AG10803 (cell line): ENCODE measurements at regions not wholly inside any gene's neighbourhood (a gene's known extent, or its start where the extent isn't known, plus 50 kb on each side); places are given as distances from the start of the nearest gene placed in this dataset.
A peak's percentile ranks its signal among the peaks of the same experiment; 100 is the strongest.
"Not testable (repeated sequence)": the region's sequence is repeated elsewhere in the genome, so short reads cannot be mapped to it uniquely, and the experiment has no call there.

Source experiments
- DNase-seq: peaks from one replicate; pipeline ENCODE4 v3.0.0; 2010; ENCODE audit warnings: low read depth
- H3K4me3 ChIP-seq: 2 replicates; pipeline ENCODE4 v1.5.1; 2011; ENCODE audit warnings: mild to moderate bottlenecking, low read length, control low read depth
- TF ChIP-seq, protein P1 (sequence below): conservative IDR thresholded peaks from 2 replicates; pipeline ENCODE4 v1.5.1; 2011; ENCODE audit warnings: mild to moderate bottlenecking, low read length, control low read depth, inconsistent platforms

DNA sequence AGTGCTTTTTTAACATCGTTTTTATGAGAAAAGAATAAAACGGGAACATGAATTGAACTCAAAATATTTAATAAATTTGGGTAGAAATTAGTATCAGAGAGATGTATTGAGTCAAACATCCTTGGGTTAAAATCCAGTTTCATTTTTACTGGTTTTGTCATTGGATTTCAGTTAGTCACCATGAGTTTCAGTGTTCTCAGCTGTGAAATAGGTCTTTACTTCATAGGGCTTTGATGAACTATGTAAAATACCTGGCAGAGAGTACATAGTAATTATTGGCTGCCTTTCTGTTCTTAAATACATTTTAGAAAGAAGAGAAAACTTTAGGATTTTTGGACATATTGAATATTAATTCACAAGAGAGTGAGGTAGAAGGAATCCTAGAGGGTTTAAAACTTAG is 105.8 kb downstream of the TANC2 start:
- TF ChIP-seq, protein P1, sequence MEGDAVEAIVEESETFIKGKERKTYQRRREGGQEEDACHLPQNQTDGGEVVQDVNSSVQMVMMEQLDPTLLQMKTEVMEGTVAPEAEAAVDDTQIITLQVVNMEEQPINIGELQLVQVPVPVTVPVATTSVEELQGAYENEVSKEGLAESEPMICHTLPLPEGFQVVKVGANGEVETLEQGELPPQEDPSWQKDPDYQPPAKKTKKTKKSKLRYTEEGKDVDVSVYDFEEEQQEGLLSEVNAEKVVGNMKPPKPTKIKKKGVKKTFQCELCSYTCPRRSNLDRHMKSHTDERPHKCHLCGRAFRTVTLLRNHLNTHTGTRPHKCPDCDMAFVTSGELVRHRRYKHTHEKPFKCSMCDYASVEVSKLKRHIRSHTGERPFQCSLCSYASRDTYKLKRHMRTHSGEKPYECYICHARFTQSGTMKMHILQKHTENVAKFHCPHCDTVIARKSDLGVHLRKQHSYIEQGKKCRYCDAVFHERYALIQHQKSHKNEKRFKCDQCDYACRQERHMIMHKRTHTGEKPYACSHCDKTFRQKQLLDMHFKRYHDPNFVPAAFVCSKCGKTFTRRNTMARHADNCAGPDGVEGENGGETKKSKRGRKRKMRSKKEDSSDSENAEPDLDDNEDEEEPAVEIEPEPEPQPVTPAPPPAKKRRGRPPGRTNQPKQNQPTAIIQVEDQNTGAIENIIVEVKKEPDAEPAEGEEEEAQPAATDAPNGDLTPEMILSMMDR: no peak
- no peak for DNase-seq
- no peak overlapping the region for H3K4me3 ChIP-seq

DNA sequence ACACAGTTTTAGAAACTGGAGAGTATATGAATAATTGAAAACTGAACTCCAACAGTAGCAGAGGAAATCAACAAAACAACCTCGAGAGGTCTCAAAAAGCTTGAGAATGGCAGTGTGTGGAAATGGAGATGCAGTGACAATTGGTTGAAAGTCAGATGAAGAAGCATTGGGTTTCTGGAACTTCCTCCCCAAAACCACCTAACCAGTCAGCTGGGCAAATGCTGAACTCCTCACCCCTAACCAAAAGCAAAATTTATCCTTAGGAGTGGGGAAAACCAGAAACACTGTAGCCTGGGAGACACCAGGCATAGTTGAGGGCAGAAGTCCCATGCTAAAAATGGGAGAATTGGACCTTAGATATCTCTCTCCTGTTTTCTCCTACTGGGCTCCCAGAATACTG is 109.9 kb downstream of the TANC2 start:
- no peak overlapping the region for H3K4me3 ChIP-seq
- no peak for DNase-seq
- TF ChIP-seq, protein P1: no peak

DNA sequence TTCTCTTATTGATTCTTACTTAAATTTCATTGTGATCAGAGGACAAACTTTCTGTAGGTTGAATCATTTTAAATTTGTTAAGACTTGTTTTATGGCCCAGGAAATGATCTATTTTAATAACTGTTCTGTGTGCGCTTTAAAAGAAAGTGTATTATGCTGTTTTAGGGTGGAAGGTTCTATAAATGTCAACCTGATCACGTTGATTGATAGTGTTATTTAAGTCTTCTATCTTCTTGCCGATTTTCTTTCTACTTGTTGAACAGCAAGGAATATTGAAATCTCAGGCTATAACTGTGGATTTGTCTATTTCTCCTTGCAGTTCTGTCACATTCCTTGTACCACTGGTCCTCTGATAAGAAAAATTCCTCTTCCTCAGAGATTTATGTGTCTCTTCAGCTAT is 112.7 kb downstream of the TANC2 start:
- TF ChIP-seq, protein P1: no peak
- no peak for DNase-seq
- no peak overlapping the region for H3K4me3 ChIP-seq

DNA sequence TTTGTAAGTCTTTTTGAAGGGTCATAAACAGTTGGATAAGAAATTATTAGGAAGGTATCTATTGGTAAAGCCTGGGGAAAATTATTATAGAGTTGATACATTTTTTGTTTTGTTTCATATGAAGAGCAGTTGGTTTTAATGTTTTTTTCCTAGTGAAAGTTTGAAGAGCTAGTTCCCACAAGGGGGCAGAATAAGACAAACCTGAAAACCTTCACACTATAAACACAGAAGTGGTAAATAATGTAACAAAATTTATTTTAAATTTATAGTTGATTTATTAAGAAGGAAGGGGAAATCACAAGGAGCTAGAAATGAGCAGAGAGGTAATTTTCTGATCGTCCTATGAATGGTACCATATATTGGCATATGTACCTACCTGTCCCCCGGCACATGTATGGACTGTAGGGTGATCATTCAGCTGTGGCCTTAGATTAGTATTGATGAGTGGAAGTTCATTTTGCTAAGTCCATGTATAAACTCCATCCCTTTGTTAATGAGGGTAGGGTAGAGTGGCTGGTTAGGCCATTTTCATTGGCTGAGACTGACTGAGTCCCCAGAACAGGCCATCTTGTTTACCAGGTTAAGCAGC is 116.3 kb downstream of the TANC2 start:
- peak; percentile 42 for DNase-seq
- no peak overlapping the region for H3K4me3 ChIP-seq
- TF ChIP-seq, protein P1: peak; percentile 61

DNA sequence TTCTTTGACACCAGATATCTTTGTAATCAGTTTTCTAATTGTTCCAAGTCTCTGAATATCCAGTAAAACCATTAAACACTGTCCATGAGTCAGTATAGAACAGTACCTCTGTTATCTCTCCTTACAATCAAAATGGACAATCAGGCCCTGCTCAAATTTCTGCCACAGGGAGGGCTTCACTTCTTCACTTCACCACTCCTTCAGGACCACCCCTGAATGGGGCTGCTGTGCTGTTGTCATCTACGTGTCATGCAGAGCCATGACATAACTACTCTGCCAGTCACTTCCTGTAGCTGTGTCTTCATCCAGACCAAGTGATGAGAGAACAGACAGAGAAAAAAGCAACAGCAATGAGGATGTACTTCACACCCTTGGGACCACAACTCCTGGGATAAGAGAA is 116.9 kb downstream of the TANC2 start:
- peak; percentile 20 for DNase-seq
- no peak overlapping the region for H3K4me3 ChIP-seq
- TF ChIP-seq, protein P1: no peak

DNA sequence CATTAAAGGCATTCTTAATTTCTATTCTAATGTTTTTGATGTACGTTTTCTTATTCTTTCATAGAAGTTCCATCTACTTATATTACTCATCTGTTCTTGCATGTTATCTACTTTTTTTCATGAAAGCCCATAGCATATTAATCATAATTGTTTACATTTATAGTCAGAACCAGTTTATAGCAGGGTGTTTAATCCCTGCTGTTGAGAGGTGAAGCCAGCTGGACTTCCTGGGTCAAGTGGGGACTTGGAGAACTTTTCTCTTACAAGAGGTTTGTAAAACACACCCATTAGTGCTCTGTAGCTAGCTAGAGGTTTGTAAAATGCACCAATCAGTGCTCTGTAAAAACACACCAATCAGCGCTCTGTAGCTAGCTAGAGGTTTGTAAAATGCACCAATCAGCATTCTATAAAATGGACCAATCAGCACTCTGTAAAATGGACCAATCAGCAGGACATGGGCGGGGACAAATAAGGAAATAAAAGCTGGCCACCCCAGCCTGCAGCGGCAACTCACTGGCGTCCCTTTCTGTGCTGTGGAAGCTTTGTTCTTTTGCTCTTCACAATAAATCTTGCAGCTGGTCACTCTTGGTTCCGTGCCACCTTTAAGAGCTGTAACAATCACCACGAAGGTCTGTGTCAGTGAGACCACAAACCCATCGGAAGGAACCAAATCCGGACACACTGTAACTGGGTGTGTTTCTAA is 120.6 kb downstream of the TANC2 start:
- no peak for DNase-seq
- H3K4me3 ChIP-seq: no peak overlapping the region
- TF ChIP-seq, protein P1: no peak

DNA sequence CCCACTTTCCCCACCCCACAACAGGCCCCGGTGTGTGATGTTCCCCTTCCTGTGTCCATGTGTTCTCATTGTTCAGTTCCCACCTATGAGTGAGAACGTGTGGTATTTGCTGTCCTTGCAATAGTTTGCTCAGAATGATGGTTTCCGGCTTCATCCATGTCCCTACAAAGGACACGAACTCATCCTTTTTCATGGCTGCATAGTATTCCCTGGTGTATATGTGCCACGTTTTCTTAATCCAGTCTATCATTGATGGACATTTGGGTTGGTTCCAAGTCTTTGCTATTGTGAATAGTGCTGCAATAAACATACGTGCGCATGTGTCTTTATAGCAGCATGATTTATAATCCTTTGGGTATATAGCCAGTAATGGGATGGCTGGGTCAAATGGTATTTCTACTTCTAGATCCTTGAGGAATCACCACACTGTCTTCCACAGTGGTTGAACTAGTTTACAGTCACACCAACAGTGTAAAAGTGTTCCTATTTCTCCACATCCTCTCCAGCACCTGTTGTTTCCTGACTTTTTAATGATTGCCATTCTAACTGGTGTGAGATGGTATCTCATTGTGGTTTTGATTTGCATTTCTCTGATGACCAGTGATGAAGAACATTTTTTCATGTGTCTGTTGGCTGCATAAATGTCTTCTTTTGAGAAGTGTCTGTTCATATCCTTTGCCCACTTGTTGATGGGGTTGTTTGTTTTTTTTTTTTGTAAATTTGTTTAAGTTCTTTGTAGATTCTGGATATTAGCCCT is 124.5 kb downstream of the TANC2 start:
- H3K4me3 ChIP-seq, DNase-seq: not testable (repeated sequence)

DNA sequence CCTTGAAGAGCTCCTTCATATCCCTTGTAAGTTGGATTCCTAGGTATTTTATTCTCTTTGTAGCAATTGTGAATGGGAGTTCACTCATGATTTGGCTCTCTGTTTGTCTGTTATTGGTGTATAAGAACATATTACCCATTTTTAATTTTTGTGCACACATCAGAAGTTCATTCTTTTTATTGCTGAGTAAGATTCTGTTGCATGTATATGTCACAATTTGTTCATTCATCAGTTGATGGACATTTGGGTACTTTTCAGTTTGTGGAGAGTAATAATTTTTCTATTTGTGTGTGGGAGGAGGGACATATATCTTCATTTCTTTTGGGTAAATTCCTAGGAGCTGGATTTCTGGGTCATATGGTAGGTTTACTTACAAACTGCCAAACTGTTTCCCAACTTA is 125.9 kb downstream of the TANC2 start:
- DNase-seq, H3K4me3 ChIP-seq: not testable (repeated sequence)
